ENCODE measurements at regions not wholly inside any gene's neighbourhood (a gene's known extent, or its start where the extent isn't known, plus 50 kb on each side); places are given as distances from the start of the nearest gene placed in this dataset.
A peak's percentile ranks its signal among the peaks of the same experiment; 100 is the strongest.

DNA sequence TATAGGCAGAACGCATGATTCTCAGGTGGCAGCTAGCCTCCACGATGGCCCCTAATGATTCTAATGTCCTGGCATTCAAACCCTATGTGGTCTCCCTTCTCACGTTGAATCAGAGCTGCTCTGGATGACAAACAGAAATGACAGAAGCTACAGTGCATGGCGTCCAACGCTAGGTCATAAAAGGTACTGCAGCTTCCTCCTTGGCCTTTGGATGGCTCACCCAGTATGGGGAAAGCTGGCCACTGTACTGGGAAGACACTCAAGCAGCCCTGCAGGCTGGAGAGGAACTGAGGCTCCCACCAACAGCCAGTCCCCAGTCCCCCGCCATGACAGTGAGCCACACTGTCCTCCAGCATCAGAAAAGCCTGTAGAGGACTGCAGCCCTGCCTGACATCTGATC, 286.3 kb downstream of the FAM43A start:
- no peak for DNase-seq (ENCODE audit: low read depth)

DNA sequence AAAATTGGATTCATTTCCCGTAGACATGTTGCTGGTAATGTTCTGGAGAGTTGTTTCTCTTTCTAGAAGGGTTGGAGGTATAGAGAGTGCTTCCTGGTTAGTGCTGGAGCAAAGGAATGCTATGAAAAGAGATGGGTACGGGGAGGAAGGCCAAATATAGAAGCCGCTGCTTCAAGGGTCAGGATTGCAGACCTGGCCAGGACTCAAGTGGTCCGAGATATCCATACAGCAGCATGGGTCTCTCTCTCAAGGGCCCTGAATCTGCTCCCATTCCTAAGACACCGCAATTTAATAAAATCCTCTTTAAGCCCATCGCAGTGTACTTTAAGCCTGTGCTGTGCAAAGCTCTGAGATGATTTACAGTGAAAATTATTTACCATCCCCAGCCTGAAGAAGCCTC, 287.0 kb downstream of the FAM43A start:
- no peak for DNase-seq (ENCODE audit: low read depth)

DNA sequence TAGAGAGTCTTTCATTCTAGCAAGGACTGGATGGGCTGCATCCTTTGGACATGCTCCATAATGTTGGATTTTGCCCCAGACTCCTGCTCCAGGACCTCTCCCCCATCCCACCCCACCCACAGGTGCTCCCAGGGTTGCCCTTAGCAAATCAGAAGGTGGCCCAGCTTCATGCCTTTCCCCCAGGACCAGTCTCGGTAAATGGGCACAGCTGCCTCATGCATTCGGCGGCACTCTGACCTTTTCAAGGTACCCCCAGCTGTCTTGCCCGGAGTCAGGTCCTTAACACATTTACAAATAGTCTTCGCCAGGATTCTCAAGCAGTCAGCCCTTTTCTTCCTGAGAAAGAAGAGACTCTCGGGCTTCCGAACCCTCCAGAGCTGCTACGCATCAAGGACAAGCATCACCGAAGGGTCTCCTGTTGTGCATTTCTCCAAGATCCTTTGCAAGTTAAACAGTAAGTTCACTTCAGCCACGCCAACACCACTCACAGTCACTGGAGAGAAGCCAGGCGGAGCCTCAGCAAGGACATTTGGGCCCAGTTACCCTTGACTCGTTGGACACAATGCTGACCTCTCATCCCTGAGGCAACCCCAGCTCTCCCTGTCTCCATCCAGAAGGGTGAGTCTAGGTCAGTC, 287.8 kb downstream of the FAM43A start:
- no peak for DNase-seq (ENCODE audit: low read depth)

DNA sequence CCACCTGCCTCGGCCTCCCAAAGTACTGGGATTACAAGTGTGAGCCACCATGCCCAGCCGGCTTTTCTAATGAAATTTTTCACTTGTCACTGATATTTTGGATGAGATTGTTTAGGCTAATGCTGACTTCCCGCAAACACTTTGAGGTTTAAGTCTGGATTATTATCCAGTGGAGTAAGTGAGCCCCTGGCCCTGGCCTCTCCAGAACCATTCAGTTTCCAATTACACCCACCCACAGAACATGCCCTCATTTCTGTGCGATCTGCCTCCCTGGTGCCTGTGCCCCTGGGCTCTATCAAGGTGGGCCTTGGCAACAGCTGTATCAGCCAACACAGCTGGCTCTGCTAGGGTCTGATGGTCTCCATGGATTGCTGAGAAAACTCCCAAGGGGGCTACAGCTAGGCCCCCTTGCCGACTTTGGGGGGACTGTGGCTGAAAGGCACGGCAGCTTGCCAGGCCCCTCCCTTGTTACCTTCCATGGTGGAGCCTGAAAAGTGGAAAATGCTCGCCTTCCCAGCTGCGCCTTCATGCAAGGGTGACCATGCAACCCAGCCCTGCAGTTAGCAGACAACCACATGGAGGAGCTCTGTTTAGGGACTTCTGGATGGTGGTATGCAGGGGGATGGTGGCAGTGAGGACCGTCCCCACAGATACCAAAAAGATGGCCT, 288.9 kb downstream of the FAM43A start:
- DNase-seq (ENCODE audit: low read depth): no peak

DNA sequence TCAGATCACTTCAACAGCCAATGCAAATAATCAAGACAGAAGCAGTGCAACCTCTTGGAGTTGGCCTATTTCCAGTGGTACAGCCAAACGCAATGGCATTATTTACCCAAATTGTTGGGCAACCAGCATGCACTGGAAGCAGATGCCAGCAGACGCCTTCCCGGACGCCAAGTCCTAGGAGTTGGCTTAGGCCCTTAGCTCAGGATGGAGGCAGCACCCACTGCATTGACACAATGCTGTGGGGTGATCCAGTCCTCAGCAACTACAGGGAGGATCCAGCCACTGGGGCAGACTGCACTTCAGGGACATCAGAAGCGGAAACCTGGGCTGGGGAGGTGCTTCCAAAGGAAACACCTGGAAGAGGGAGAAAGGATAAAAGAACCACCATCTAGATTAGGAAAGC, 290.4 kb downstream of the FAM43A start:
- no peak for DNase-seq (ENCODE audit: low read depth)

DNA sequence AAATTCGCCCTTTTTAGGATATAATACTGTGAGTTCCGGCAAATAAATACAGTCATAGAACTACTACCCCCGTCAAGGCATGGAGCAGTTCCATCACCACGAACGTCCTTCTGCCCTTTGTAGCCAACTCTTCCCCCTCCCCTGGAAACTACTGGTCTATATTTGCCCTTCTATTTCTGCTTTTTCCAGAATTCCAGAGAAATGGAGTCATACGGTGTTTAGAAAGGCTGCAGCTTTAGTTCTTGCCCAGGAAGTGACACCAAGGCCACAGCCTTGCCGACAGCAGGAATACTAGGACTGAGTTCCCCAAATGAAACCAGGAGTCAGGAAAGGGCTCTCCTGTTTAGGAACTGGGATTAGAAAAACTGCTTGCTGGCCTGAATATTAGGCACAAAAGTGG, 291.2 kb downstream of the FAM43A start:
- no peak for DNase-seq (ENCODE audit: low read depth)

DNA sequence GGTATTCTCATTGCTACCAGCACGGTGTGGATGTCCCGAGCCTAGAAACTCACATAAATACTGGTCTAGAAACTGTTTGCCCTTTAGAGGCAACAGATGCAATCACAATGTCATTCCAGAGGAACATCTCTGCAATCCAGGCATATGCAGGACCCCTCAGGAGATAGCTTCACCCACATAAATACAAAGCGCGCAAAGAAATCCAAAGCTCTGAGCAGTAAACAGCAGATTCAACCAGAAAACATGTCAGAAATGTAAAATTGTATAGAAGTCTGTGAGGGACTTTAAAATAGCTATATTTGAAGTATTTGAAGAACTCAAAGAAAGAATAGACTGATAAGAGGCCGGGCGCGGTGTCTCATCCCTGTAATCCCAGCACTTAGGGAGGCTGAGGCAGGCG, 291.7 kb downstream of the FAM43A start:
- no peak for DNase-seq (ENCODE audit: low read depth)

DNA sequence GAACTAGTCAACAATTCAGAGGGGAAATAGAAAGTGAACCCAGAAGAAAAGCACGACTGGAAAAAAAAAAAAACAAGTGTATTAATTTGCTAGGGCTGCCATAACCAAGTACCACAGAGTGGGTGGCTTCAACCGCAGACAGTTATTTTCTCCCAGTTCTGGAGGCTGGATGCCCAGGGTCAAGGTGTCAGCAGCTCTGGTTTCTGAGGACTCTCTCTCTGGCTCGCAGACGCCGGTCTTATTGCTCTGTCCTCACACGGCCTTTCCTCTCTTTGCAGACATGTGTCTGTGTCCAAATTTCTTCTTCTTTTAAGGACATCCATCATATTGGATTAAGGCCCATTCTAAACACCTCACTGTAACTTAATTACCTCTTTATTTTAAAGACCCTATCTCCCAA, 291.8 kb downstream of the XXYLT1 start:
- no peak for DNase-seq (ENCODE audit: low read depth)

DNA sequence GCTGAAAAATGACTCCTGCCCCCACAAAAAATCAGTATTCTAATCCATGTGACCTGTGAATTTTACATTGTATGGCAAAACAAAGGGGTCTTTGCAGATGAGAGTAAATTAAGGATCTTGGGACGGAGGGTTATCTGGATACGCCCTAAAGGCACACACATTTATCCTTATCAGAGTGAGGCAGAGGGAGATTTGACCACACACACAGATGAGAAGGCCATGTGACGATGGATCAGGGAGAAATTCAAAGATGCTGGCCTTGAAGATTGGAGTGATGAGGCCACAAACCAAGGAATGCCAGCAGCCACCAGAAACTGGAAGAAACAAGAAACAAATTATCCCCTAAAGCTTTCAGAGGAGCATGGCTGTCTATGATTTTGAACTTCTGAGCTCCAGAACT, 288.5 kb downstream of the XXYLT1 start:
- DNase-seq (ENCODE audit: low read depth): no peak

DNA sequence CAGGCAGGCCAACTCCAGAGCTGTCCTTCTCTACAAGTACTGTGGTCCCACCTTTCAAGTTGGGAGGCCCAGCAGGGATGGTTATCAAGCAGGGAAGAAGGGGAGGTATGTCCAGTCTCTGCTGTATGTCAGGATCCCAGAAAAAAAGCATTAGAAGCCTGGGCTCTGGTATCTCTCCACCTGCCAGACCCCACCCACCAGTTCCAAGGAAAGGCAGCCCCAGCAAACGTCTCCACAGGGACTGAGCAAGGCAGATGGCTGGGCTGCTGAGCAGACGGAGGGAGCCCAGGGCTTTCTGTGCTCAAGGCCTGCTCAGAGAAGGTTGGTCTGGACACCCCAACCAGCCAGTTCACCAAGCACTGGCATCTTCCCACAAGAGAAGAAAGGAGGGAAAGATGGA, 287.8 kb downstream of the XXYLT1 start:
- no peak for DNase-seq (ENCODE audit: low read depth)

DNA sequence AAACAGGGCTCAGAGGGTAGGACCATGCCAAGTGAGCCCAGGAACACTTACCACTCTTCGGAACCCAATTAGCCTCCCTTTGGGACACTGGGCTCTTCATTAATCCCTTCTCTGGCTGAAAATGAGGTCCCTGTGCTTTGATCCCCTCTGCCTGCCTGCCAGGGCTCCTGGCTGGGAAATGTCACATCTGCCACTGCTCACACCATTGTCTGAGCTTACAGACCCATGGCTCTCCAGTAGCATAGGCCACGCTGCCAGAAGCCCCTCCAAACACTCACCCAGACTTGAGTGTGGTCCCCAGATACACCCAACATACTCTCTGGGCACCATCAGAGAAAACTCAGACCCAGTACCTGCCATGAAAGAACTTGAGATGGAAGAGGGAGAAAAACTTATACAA, 287.3 kb downstream of the XXYLT1 start:
- no peak for DNase-seq (ENCODE audit: low read depth)

DNA sequence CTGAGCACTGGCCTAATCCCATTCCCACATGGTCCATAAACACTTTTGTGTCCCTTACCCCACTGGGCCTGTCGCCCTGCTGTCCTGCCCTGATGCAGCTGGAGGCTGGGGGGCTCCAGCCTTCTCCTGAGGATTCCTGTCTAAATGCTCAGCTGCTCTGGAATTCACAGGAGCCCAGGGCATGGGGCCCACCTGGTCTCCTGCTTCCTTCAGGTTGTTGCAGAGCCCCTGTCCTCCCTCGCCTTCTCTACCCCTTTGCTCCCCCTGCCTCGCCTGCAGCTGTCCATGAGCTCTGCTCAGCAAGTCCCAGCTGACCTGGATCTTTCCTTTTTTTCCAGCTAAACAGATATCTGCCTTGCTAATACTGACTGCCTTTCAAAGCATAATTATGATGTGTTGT, 286.9 kb downstream of the XXYLT1 start:
- no peak for DNase-seq (ENCODE audit: low read depth)

DNA sequence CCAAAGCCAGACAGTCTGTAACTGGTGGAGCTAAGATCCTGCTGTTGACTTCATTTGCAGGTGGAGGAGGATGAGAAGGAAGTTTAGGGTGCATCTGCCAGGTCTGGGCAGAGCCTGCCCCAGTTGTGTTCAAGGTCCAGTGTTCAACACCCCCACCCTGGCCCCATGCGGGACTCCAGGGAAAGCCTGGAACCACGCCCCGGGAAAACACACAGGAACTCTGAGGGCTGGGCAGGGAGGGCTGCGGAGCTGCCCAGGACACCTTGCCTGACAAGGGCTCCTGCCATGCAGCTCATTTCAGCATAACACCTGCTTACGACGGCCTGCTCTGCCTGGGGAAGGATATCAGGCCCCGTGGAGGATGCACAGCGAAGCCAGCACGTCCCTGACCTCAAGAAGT, 286.3 kb downstream of the XXYLT1 start:
- no peak for DNase-seq (ENCODE audit: low read depth)

DNA sequence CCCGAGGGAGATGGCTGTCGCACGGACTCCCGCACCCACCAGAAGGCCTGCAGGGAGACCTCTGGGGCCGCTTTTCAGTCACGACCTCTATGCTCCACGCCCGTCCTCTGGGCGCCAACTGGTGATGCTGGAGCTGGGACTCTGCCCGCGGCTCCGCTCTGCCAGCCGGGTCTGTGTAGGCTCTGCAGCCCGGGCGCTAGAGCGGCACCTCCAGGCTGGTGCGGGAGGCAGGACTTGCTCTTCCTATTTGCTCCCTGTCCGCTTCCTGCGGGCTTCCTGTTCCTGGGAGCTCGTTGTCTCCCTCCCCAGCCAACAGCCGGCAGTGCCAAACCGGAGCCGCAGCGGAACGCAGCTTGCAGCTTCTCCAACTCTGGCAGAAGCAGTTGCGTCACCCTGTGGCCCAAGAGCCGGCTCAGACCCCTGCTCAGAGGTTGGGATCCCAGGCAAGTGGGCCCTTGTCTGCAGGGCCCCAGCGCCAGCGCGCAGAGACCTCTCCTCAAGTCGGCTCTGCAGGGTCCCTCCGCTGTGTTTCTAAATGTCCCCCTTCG, 285.9 kb downstream of the XXYLT1 start:
- peak; percentile 15 for DNase-seq (ENCODE audit: low read depth)

DNA sequence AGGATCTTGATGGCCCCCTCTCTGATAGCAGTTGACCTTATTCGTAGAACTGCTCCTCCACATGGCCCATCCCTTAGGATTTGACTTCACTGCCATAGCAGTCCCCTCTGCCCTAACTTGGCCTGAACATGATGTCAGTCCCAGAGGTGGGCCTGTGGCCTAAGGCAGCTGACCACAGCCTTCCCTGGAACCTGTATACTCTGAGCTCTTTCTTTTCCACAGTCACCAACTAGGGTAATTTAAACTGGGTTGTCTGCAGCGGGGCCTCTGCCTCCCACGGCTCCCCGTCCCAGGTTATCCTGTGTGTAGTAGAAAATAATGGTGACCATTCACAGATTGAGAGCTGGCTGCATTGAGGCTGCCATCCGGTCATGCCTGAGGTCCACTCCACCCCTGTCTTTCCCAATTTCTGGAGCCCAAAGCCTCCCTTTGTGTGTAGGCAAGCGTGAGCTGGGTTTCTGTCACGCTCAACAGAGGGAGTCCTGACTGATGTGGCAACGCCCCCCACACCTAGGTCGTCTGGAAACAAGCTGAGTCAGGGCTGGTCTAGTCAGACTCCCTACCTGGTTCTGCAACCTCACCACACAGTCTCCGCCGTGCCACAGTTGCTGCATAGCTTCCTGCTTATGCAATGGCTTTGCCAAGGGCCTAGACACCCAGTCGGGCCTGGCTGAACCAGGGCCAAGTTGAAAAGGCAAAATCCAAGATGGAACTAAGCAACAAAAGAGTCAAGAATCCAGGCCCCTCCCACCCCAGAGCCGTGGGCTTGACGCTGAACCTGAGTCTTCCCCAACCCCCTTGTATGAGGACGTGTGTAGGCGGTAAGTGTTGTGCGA, 284.5 kb downstream of the XXYLT1 start:
- peak; percentile 40 for DNase-seq (ENCODE audit: low read depth)

DNA sequence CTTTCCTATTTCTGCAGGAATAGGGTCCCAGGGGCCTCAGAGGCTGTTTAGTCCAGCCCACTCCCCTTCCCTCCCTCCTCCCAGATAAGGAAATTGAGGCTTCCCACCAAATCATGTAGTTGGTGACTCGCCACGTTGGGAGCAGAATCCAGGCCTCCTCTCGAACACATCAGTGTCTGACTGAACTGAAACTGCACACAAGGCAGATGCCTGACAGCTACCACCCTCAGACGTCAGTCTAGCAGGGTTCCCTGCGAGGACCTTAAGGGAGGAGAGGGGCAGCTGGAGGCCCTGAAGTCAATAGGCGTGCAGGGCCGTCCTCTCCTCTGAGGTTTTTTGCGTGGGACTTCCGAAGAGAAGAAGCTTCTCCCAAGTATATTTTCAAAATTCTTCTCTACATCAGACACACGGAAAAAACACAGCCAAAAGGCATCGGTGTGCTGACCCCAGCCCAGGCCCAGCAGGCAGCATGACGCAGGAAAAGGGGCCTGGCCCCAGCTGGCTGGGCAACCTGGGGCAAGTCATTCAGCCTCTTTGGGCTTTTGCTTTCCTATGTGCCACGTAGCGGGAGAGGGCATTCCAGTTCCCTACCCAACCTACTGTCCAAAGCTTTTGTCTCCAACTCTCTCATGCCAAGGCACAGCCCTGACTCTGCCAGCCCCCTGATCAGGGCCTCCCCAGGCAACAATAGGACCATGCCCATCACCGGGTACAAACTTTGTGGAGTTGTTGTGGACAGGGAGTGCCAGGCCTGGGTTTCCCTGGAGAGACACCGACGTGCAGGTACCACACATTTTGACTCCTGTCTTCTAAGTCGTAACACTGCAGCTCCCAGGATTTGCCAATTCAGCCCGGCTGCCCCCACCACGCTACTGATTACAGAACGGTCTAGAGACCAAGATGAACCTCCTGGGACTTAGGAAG, 283.1 kb downstream of the XXYLT1 start:
- DNase-seq (ENCODE audit: low read depth): no peak

DNA sequence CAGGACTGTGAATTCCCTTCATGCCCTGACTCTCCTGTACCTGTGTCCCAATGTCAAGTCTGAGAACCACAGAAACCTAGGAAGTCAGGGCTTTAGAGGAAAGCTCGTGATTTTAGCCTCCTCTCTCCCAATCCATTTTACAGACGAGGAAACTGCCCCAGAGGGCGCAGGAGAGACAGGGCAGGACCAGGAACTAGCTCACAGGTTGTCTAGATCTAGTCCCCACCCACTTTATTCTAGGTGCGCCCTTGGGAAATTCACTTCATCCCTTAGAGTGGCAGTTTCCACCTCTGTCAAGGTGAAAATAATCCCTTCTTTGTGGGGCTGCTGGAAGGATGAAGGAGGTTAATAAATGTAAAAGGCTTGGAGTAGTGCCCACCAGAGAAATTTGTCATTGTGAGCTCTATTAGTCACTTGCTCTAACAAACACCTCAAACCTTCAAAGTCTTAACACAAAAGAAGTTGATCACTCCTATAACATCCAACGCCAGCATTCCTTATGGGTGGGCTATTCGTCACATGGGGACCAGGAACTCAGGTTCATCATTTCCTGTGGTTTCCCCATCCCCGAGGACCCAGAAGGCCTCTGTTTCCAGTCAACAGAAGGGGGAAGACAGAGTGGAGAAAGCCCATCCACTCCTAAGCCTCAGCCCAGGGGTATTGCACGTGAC, 282.3 kb downstream of the XXYLT1 start:
- DNase-seq (ENCODE audit: low read depth): no peak

DNA sequence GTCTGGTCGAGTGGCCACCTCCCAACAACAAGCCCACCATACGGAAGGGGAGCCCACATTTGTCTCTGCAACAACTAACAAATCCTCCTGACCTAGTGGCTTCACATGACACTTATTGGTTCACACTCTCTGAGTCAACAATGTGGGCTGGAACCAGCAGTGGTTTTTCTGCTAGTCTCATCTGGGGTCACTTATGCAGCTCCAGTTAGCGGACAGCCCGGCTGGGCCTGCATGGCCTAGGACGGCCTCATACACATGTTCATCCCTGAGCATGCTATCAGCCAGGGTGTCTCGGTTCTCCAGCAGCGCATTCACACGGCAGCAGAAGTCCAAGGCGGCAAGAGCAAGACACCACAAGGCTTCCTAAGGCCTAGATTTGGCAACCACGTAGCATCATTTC, 281.7 kb downstream of the XXYLT1 start:
- no peak for DNase-seq (ENCODE audit: low read depth)

DNA sequence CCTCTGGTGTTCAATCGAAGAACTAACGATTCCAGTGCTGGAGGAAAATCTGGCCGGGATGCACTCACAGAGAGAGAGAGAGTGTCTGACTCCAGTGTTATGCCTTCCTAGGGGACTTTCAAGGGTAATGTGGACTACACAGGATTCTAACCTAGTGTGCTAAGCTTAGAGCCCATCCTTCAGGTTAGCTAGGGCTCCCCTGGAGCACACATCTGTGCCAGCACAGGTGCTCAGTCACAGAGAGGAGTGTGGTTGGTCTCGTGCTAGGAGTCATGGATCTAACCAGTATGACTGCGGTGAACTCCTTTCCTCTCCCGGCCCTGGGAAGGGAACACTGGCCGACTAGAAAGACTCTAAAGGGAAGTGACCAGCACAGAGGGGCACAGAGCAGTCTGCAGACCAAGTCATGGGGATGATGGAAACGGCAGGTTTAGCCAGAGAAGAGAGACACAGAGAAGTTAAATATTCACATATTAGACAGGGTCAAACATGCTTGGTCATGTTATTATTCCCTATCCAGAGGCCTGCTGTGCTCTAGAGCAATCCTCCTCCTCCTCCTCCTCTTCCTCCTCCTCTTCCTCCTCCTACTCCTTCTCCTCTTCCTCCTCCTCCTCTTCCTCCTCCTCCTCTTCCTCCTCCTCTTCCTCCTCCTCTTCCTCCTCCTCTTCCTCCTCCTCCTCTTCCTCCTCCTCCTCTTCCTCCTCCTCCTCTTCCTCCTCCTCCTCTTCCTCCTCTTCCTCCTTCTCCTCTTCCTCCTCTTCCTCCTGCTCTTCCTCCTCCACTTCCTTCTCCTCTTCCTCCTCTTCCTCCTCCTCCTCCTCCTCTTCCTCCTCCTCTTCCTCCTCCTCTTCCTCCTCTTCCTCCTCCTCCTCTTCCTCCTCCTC, 280.3 kb downstream of the XXYLT1 start:
- DNase-seq (ENCODE audit: low read depth): no peak

DNA sequence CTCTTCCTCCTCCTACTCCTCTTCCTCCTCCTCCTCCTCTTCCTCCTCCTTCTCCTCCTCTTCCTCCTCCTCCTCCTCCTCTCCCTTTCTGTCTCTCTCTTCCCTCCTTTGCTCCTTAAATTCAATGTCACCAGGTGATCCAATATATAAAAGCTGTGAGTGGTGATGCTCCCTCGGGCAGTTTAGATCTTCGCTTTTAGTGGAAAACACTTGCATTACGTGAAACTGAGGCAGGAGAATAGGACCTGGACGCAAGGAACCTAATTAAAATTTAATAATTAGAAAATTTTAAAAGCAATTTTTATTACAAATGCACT, 279.7 kb downstream of the XXYLT1 start:
- no peak for DNase-seq (ENCODE audit: low read depth)
